GM12872 (cell line): ENCODE measurements at regions not wholly inside any gene's neighbourhood (a gene's known extent, or its start where the extent isn't known, plus 50 kb on each side); places are given as distances from the start of the nearest gene placed in this dataset.

Source experiments
- CTCF ChIP-seq: IDR thresholded peaks from 3 replicates; pipeline ENCODE4 v1.5.1; 2011; ENCODE audit warnings: low read depth, mild to moderate bottlenecking, low read length, moderate library complexity; ENCODE audit not compliant: insufficient read depth

- TF ChIP-seq CTCF: no peak
Observed at GRCh38 chr5:125785407-125785806, 637.8 kb upstream of the GRAMD2B start.

GRCh38 chr5:125786021-125786420, 637.2 kb upstream of the GRAMD2B start:
- TF ChIP-seq CTCF: no peak

- no peak for TF ChIP-seq CTCF
Observed at GRCh38 chr5:125793470-125793869, 629.7 kb upstream of the GRAMD2B start.

GRCh38 chr5:125794922-125795321, 628.3 kb upstream of the GRAMD2B start:
- no peak for TF ChIP-seq CTCF

- no peak for TF ChIP-seq CTCF
Observed at GRCh38 chr5:125798307-125798706, 624.9 kb upstream of the GRAMD2B start.

- TF ChIP-seq CTCF: no peak
Observed at GRCh38 chr5:125812651-125813050, 610.6 kb upstream of the GRAMD2B start.

- no peak for TF ChIP-seq CTCF
Observed at GRCh38 chr5:125813221-125813974, 609.8 kb upstream of the GRAMD2B start.
